ENCODE measurements at regions not wholly inside any gene's neighbourhood (a gene's known extent, or its start where the extent isn't known, plus 50 kb on each side); places are given as distances from the start of the nearest gene placed in this dataset.
A peak's percentile ranks its signal among the peaks of the same experiment; 100 is the strongest.

GRCh38 chr11:106344966-106345365 lies 267.5 kb downstream of the AASDHPPT start:
- H3K4me3 ChIP-seq (ENCODE audit: low read depth, low read length) = no peak overlapping the region
- no peak for TF ChIP-seq CTCF (conservative IDR thresholded peaks at IDR 0.05; ENCODE audit: low read depth, low read length)
- DNase-seq (ENCODE audit: low read depth) = no peak

- DNase-seq (ENCODE audit: low read depth) = no peak
- H3K4me3 ChIP-seq (ENCODE audit: low read depth, low read length) = no peak overlapping the region
- no peak for TF ChIP-seq CTCF (conservative IDR thresholded peaks at IDR 0.05; ENCODE audit: low read depth, low read length)
Measured at GRCh38 chr11:106353031-106353430, 275.6 kb downstream of the AASDHPPT start.

- DNase-seq (ENCODE audit: low read depth) = peak; percentile 24
- TF ChIP-seq CTCF (conservative IDR thresholded peaks at IDR 0.05; ENCODE audit: low read depth, low read length) = peak; percentile 15
- no peak overlapping the region for H3K4me3 ChIP-seq (ENCODE audit: low read depth, low read length)
Measured at GRCh38 chr11:106369224-106369623, 291.8 kb downstream of the AASDHPPT start.

- TF ChIP-seq CTCF (conservative IDR thresholded peaks at IDR 0.05; ENCODE audit: low read depth, low read length) = no peak
- no peak overlapping the region for H3K4me3 ChIP-seq (ENCODE audit: low read depth, low read length)
- no peak for DNase-seq (ENCODE audit: low read depth)
Measured at GRCh38 chr11:106378513-106379179, 301.2 kb downstream of the AASDHPPT start.

- H3K4me3 ChIP-seq (ENCODE audit: low read depth, low read length) = no peak overlapping the region
- DNase-seq (ENCODE audit: low read depth) = no peak
- TF ChIP-seq CTCF (conservative IDR thresholded peaks at IDR 0.05; ENCODE audit: low read depth, low read length) = no peak
Measured at GRCh38 chr11:106379265-106379664, 301.8 kb downstream of the AASDHPPT start.

- no peak for DNase-seq (ENCODE audit: low read depth)
- TF ChIP-seq CTCF (conservative IDR thresholded peaks at IDR 0.05; ENCODE audit: low read depth, low read length) = no peak
- H3K4me3 ChIP-seq (ENCODE audit: low read depth, low read length) = no peak overlapping the region
Measured at GRCh38 chr11:106379712-106380111, 302.2 kb downstream of the AASDHPPT start.

GRCh38 chr11:106381895-106382294 lies 304.4 kb downstream of the AASDHPPT start:
- no peak for DNase-seq (ENCODE audit: low read depth)
- H3K4me3 ChIP-seq (ENCODE audit: low read depth, low read length) = no peak overlapping the region

More at GRCh38 chr11:106381895-106382294, 304.4 kb downstream of the AASDHPPT start:
- TF ChIP-seq CTCF (conservative IDR thresholded peaks at IDR 0.05; ENCODE audit: low read depth, low read length) = no peak
